ENCODE measurements at regions not wholly inside any gene's neighbourhood (a gene's known extent, or its start where the extent isn't known, plus 50 kb on each side); places are given as distances from the start of the nearest gene placed in this dataset.

GRCh38 chr3:193780397-193780796 is 187.4 kb downstream of the OPA1 start:
- no peak for DNase-seq (ENCODE audit: low read depth in 2 of 2)

GRCh38 chr3:193780810-193781478 is 187.9 kb downstream of the OPA1 start:
- no peak for DNase-seq (ENCODE audit: low read depth in 2 of 2)

DNA sequence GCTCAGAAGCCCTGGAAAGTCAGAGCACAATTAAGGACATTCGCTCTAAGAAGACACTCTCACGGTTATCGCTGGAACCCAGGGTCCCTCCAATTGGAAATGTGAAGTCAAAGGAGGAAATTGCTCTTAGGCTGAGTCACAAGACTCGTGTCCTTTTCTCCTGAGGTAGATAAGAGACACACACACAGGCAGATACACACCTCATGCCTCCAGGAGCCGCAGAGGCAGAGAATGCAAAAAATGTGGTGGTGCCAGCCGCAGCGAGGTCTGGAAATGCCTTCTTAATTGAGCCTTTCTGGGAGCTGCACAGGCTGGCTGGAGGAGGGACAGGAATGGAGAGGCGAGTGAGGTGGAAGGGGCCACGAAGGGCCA is 189.3 kb downstream of the OPA1 start:
- DNase-seq (ENCODE audit: low read depth in 2 of 2): no peak

GRCh38 chr3:193782747-193783146 is 189.7 kb downstream of the OPA1 start:
- no peak for DNase-seq (ENCODE audit: low read depth in 2 of 2)

- no peak for DNase-seq (ENCODE audit: low read depth in 2 of 2)
Measured at GRCh38 chr3:193783166-193783896, 190.3 kb downstream of the OPA1 start.

GRCh38 chr3:193784822-193785221 is 191.8 kb downstream of the OPA1 start:
- DNase-seq (ENCODE audit: low read depth in 2 of 2): no peak

DNA sequence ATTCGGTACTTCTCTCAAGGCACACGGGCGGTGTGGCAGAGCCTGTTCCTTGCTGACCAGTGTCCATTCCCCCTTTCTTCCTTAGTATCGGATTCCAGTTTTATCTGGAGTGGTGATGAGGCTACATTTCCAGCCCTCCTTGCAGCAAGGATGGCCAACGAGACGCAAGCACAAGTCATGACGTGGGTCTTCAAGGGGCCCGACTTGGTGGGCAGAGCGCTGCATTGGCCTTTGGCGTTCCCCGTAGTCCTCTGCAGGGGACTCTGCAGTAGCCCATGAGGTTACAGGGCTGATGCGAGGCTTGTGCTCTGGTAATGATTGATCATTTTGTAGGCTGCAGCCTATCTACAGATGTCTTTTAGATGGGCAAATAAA is 194.5 kb downstream of the OPA1 start:
- no peak for DNase-seq (ENCODE audit: low read depth in 2 of 2)

- DNase-seq (ENCODE audit: low read depth in 2 of 2): no peak
Measured at GRCh38 chr3:193788189-193788991, 195.4 kb downstream of the OPA1 start.

DNA sequence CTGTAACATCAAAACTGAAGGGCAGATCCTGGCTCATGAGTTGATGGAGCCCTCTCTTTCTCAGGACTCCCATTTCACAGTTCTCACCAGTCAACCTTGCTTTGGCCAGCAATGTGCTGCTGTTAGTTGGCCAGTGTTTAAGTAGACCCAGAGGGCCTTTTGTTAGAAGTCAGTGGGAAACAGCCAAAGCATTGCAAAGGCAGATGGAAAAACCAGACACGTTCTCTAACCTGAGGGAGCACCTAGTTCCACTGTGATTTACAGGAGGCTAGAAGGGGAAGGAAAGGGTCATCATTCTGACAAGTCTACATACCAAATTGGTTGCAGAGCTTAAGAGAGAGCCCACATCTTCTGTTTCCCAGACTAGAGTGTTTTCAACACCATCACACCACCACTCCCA is 196.4 kb downstream of the OPA1 start:
- DNase-seq (ENCODE audit: low read depth in 2 of 2): no peak

DNA sequence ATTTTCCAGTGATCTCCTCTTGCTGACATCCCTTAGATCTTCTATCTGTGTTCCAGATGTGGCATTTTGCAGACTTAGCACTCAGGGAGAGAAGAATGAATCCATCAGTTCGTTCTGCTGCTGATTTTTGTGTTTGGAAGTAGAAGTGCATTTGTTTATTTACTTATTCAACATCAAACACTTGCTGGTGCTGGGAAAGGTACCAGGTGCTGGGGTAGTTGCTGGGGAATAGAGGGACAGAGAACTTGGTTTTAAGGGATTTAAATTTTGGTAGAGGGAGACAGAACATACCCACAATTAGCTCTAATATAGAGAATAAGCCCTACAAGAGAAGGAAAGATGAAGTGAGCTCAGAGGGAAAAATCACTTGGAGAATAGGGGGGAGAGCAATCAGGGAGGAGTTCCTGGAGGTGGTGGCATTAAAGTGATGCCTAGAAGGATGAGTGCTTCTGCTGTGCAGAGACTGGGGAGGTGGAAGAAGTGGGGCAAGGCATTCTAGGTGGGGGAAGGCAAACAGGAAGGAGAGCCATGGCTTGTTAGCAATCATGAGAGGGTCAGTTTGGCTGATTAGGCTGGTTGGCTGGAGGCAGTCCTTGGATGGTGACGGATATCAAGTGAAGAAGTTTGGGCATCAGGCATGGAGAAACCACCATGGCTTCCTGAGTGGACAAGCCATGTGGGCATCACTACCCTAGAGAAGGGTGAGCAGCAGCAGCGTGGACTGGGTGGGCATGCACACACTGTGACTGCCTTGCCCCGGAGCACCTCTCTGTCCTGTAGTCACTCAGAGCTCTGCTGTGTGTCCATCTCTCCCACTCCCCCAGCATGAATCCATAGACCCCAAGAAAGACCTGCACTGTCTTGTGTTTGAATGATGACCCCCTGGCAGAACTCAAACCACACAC is 197.3 kb downstream of the OPA1 start:
- DNase-seq (ENCODE audit: low read depth in 2 of 2): no peak

DNA sequence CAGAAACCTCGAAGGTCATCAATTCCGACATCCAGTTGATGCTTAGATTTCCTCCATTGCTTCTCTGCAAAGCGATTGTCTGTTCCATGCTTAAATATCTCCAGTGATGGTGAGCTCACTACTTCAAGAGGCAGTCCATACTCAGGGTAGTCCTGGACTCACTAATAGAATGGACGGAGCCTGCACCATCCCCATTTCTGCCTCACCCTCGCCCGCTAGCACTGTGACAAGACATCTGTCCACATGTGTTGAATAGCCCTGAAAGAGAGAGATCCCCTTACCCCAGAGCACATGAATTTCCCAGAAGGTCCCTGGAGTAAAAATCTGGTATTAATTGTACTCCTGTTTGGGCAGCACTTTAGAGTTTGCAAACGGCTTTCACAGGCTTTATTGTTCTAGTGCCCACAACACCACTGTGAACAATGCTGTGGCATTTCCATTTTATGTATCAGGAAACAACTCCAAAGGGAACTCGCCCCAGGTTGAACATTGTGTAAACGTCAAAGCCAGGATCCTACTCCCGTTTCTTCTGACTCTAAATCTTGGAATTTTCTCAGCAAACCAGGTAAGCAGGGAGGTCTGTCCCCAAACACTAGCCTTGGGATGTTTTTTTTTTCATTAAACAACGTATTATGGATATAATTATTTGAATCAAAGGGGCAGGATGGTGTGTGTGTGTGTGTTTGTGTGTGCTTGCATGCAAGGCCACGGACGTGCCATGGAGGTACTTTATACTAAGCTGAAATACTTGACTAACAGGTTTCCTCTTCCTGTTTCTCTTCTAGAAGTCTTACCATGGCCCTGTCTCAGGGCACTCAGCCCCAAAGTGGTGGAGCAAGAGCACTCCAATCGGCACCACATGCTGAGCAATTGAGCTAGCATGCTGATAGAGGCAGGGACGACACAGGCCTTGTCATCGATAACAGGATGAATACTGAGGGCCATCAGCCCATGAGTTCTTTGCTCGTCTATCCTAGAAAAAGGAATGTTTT is 198.3 kb downstream of the OPA1 start:
- DNase-seq (ENCODE audit: low read depth in 2 of 2): no peak

- DNase-seq (ENCODE audit: low read depth in 2 of 2): no peak
Measured at GRCh38 chr3:193793123-193793522, 200.1 kb downstream of the OPA1 start.

DNA sequence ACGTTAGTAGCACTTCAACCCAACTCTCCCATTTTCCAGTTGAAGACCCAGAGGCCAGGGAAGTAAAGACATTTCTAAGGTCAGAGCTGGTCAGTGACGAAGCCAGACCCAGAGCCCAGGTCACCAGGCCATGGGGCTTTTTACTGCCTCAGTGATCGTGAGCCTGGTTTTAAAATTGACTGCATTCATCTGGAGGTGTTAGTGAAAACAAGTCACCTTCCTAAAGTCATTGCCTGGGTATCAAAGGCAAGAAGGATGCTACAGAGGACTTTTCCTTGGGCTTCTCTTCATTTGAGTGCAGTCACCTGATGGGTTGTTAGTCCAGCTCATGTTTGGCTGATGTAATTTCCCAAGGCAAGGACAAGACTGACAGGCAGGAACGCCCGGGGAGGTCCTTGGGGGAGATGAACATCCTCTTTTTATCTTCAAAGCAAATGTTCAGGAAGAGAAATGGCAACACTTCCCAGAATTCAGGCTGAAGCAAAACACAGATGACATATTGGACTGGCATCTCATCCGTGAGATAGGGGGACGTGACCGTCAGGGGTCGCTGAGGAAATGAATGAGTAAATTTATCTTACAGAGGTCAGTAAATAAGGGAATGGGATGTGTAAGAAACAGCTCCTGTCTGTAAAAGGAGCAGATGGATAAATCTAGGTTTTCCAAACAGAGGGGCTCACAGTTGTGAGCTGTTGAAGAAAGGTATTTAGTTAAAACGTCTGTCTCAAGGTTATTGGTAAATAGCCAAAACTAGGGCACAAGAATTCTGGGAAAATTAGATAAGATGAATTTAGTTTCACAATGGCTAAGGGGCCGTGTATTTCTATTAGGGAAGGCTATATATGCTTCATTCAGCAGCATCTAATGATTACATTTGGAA is 201.2 kb downstream of the OPA1 start:
- DNase-seq (ENCODE audit: low read depth in 2 of 2): no peak

GRCh38 chr3:193795062-193795690 is 202.2 kb downstream of the OPA1 start:
- DNase-seq (ENCODE audit: low read depth in 2 of 2): no peak

DNA sequence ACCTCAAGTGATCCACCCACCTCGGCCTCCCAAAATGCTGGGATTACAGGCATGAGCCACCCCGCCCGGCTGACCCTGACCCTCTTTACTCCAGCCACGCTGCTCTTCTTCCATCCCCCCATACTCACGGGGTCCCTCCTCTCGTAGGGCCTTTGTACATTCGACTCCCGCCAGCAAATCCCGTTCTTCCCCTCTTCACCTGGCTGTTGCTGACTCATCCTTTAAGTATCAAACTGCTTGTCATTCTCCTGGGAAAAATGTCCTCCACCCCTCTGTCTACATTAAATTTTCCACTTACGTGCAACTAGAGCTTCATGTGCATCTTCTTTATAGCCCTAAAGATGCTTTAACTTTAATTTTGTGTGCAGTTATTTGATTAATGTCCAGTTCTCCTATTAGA is 203.1 kb downstream of the OPA1 start:
- no peak for DNase-seq (ENCODE audit: low read depth in 2 of 2)

DNA sequence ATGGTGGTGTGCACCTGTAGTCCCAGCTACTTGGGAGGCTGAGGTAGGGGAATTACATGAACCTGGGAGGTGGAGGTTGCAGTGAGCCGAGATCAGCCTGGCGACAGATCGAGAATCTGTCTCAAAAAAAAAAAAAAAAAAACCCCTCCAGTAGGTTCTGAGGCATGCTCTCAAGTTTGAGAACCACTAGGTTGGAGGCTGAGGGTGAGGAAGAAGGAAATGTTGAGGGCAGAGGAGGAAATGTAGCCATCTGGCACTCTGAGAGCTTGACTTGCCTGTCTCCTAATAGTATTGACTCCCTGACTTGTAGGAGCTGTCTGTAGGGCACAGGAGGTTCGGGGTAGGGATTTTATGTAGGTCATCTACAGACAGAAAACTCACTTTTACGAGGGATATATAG is 204.6 kb downstream of the OPA1 start:
- no peak for DNase-seq (ENCODE audit: low read depth in 2 of 2)

DNA sequence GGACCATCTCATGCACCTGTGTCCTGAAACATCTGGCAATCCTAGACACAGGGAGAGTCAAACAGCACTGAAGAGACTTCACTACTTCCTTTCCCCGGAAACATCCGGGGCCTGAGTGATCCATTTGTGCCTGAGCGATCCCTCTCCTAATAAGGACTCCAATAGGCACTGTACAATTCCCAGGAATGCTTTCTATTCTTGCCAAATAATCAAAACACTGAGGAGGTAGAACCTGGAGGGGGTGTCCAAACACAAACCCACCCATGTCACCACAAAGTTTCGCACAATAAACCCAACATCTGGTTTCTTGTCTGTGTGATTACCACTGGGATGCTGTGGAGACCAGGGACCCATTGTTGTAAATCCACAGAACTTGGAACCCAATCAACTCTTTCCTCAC is 205.0 kb downstream of the OPA1 start:
- DNase-seq (ENCODE audit: low read depth in 2 of 2): no peak

- DNase-seq (ENCODE audit: low read depth in 2 of 2): no peak
Measured at GRCh38 chr3:193800138-193801043, 207.4 kb downstream of the OPA1 start.
